SK-MEL-5 (cell line): ENCODE measurements at regions not wholly inside any gene's neighbourhood (a gene's known extent, or its start where the extent isn't known, plus 50 kb on each side); places are given as distances from the start of the nearest gene placed in this dataset.
"Not testable (repeated sequence)": the region's sequence is repeated elsewhere in the genome, so short reads cannot be mapped to it uniquely, and the experiment has no call there.

ENCODE experiments used
- DNase-seq: peaks from one replicate; pipeline ENCODE4 v3.0.0-alpha.2; 2016; ENCODE audit warnings: low read depth, low spot score
- in situ Hi-C: cut with HindIII; loops from 2 replicates; pipeline ENCODE4 v1.10.0; 2016; ENCODE audit warnings: low sequenced_read_pairs, high pct_unique_total_duplicates, low pct_unique_long_range_greater_than_20kb

- DNase-seq = no peak
These were observed 88.1 kb upstream of the ATL2 start for GRCh38 chr2:38464971-38465788.

GRCh38 chr2:38463752-38464151, 86.7 kb upstream of the ATL2 start:
- in situ Hi-C loops = no loop called here
- no peak for DNase-seq

More at GRCh38 chr2:38464971-38465788, 88.1 kb upstream of the ATL2 start:
- in situ Hi-C loops = no loop called here

GRCh38 chr2:38462121-38462661, 85.1 kb upstream of the ATL2 start:
- in situ Hi-C loops = no loop called here

GRCh38 chr2:38461470-38461869, 84.4 kb upstream of the ATL2 start:
- in situ Hi-C loops = no loop called here

More at GRCh38 chr2:38462121-38462661, 85.1 kb upstream of the ATL2 start:
- DNase-seq = peak; percentile 68

GRCh38 chr2:38460313-38460712, 83.2 kb upstream of the ATL2 start:
- DNase-seq = no peak
- in situ Hi-C loops = no loop called here

More at GRCh38 chr2:38461470-38461869, 84.4 kb upstream of the ATL2 start:
- DNase-seq = no peak

- in situ Hi-C loops = no loop called here
- DNase-seq = no peak
These were observed 77.0 kb upstream of the ATL2 start for GRCh38 chr2:38454081-38454480.

GRCh38 chr2:38451778-38452177, 74.7 kb upstream of the ATL2 start:
- DNase-seq, in situ Hi-C loops: not testable (repeated sequence)

DNA sequence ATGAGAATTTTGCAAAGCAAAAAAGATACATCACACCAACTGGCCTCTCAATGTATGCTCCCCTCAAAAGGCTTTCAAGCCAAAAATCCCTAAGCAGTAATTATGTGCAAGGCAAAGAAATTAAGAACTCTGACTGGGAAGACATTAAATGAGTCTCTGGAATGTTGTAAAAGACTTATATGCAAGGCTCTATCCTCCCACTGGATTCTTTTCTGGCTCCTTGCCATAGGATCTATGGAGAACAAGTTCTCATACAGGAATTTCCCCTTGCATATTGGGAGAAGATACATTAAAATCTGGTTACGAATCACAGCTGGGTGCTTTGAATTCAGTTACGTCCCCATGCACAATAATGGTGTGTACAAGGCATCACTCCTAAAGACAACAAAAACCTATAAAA, 73.4 kb upstream of the ATL2 start:
- no peak for DNase-seq
- in situ Hi-C loops = no loop called here

- in situ Hi-C loops = no loop called here
- peak; percentile 32 for DNase-seq
These were observed 71.8 kb upstream of the ATL2 start for GRCh38 chr2:38448692-38449410.

- in situ Hi-C loops = no loop called here
- DNase-seq = no peak
These were observed 70.0 kb upstream of the ATL2 start for GRCh38 chr2:38446906-38447561.

DNA sequence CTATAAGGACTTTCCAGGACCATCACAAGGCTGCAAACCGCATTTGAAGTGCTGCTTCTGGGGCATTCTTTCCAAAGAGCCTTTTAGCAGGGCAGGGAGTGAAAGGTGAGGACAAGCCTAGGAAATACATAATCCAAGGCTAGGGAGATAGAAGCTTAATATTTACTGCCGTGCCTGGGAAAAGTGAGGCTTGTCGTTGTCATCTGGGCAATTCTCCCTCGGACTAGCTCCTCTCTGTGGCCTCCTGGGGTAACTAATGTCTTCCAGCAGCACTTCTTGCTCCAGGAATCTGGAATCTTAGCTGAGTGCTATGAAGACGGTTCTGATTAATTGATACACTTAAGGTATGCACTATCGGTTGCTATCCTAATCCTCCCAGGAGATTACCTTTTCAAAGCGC, 69.3 kb upstream of the ATL2 start:
- peak; percentile 61 for DNase-seq
- in situ Hi-C loops = no loop called here

DNA sequence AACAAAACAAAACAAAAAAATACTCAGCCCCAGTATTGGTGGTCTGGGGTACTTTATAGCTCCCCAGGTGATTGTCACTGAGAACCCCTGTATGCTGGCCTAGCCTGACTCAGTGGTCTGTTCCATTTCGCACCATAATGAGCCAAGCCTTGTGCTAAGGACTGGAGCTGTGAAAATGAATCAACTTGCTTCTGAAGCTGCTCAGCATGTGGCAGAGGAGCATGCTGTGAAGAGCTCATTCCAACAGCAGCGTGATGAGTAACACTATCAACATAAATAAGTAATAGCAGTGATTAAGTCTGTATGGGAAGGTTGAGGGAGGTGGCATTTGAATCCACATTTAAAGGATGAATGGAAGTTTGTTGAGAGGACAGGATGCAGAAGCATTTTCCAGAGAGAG, 67.2 kb upstream of the ATL2 start:
- in situ Hi-C loops = no loop called here
- DNase-seq = no peak

GRCh38 chr2:38442643-38443541, 65.8 kb upstream of the ATL2 start:
- DNase-seq = peak; percentile 74
- in situ Hi-C loops = no loop called here

- in situ Hi-C loops = no loop called here
- DNase-seq = no peak
These were observed 64.3 kb upstream of the ATL2 start for GRCh38 chr2:38441346-38441745.

DNA sequence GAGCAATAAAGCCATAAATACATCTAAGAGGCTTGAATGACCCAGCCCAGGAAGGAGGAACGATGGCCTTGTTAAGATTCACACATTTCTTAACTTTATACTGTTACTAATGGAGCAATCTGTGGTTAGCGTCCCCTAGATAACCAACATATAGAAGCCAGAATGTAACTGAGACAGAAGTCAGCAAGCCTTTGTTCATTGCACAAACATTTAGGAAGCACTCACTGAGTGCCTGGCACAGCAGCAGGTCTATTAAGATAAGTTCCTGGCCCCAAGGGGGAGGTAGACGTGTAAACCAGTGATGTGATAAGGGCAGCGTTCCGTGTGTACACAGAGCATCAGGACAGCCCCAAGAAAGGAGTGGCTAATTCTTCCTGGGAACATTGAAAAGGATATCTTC, 63.6 kb upstream of the ATL2 start:
- DNase-seq = no peak
- in situ Hi-C loops = no loop called here

DNA sequence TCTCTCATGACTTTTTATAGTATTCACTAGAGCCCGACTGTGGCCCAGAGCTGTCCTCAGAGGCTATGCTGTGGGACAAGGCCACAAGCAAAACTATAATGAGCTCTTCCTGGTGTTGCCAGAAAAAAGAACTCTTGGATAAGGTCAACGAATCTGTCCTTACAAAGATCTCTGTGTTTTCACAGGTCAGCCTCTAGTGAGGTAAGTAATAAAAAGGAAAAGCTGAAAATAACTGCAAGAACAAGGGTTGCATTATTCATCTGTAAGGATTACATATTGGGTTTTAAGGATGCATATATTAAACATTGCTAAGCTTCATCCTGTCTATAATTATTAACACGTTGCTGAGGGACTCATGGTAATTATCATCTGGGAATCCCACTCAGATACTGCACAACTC, 62.8 kb upstream of the ATL2 start:
- DNase-seq = peak; percentile 97
- in situ Hi-C loops = no loop called here

DNA sequence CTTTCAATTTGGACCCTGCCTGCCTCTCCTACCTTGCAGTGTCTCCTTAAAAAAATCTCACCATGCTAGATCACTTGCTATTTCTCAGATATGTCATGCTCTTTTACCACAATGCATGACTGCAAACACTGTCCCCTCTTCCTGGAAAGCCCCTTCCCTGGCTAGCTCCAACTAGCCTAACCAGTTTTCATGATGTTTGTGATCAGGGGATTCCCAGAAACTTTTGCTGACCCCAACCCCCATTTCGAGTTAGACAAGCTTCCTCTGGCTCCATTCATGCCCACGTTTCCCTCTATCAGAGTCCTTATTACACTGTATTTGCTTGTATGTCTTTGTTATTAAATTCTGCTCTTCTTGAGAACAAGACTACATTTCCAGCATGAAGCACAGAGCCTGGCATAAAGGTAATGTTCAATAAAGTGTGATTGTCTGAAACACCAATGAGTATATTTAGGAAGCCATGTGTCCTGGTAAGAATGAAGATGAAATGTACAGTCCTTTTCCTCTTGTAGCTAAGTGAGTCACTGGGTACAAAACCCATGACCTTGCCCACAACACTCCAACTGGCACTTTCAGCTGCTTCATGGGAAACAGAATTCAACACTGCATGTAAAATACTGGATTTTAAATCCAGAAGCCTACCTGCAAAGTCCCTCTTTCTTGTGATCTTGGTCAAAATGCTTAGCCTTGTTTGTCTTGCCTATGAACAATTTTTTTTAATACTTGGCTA, 62.0 kb upstream of the ATL2 start:
- DNase-seq = peak; percentile 68
- in situ Hi-C loops = no loop called here
